Suppressor macrophage (primary cell): ENCODE measurements at regions not wholly inside any gene's neighbourhood (a gene's known extent, or its start where the extent isn't known, plus 50 kb on each side); places are given as distances from the start of the nearest gene placed in this dataset.
"Not testable (repeated sequence)": the region's sequence is repeated elsewhere in the genome, so short reads cannot be mapped to it uniquely, and the experiment has no call there.

Experiments used
- DNase-seq, 4 experiments: peaks; one replicate each; pipeline ENCODE4 v3.0.0-alpha.2; 2020 to 2022

GRCh38 chr15:22134941-22135566 is 54.7 kb downstream of the OR4M2 start:
- DNase-seq, result not testable (repeated sequence)

- not testable (repeated sequence) for DNase-seq
Observed at GRCh38 chr15:22137572-22137971, 57.2 kb downstream of the OR4M2 start.

GRCh38 chr15:22141106-22141505 is 60.8 kb downstream of the OR4M2 start:
- DNase-seq, result not testable (repeated sequence)

GRCh38 chr15:22148109-22148508 is 67.8 kb downstream of the OR4M2 start:
- DNase-seq, result not testable (repeated sequence)

GRCh38 chr15:22158243-22158642 is 77.9 kb downstream of the OR4M2 start:
- DNase-seq, result not testable (repeated sequence)

GRCh38 chr15:22160283-22160682 is 80.0 kb downstream of the OR4M2 start:
- not testable (repeated sequence) for DNase-seq

- not testable (repeated sequence) for DNase-seq
Observed at GRCh38 chr15:22160741-22161140, 80.4 kb downstream of the OR4M2 start.

GRCh38 chr15:22161398-22161797 is 81.1 kb downstream of the OR4M2 start:
- not testable (repeated sequence) for DNase-seq

- not testable (repeated sequence) for DNase-seq
Observed at GRCh38 chr15:22163715-22164114, 83.4 kb downstream of the OR4M2 start.

- not testable (repeated sequence) for DNase-seq
Observed at GRCh38 chr15:22167521-22167920, 87.2 kb downstream of the OR4M2 start.

GRCh38 chr15:22173029-22173998 is 93.0 kb downstream of the OR4M2 start:
- DNase-seq, result not testable (repeated sequence)

- not testable (repeated sequence) for DNase-seq
Observed at GRCh38 chr15:22174088-22174487, 93.8 kb downstream of the OR4M2 start.

GRCh38 chr15:22177965-22178364 is 97.6 kb downstream of the OR4M2 start:
- DNase-seq, result not testable (repeated sequence)

- DNase-seq, result not testable (repeated sequence)
Observed at GRCh38 chr15:22178438-22178837, 98.1 kb downstream of the OR4M2 start.

- DNase-seq, result not testable (repeated sequence)
Observed at GRCh38 chr15:22179043-22179442, 98.7 kb downstream of the OR4M2 start.

- not testable (repeated sequence) for DNase-seq
Observed at GRCh38 chr15:22180611-22181010, 100.3 kb downstream of the OR4M2 start.

- DNase-seq, result not testable (repeated sequence)
Observed at GRCh38 chr15:22184678-22185077, 104.4 kb downstream of the OR4M2 start.

- DNase-seq, result not testable (repeated sequence)
Observed at GRCh38 chr15:22186846-22187532, 106.7 kb downstream of the OR4M2 start.

GRCh38 chr15:22191818-22192217 is 111.5 kb downstream of the OR4M2 start:
- not testable (repeated sequence) for DNase-seq

- not testable (repeated sequence) for DNase-seq
Observed at GRCh38 chr15:22194739-22195617, 114.7 kb downstream of the OR4M2 start.

GRCh38 chr15:22196423-22196822 is 116.1 kb downstream of the OR4M2 start:
- not testable (repeated sequence) for DNase-seq

- not testable (repeated sequence) for DNase-seq
Observed at GRCh38 chr15:22200417-22200816, 120.1 kb downstream of the OR4M2 start.
